KG1 (cell line): ENCODE measurements at regions not wholly inside any gene's neighbourhood (a gene's known extent, or its start where the extent isn't known, plus 50 kb on each side); places are given as distances from the start of the nearest gene placed in this dataset.

Source experiments
- DNase-seq: peaks from one replicate; lab custom pipeline; 2025; lab: John Stamatoyannopoulos, UW

- DNase-seq: no peak
Observed at GRCh38 chr18:78726326-78727056, 253.1 kb upstream of the SALL3 start.

- DNase-seq: no peak
Observed at GRCh38 chr18:78727057-78727739, 252.4 kb upstream of the SALL3 start.

- DNase-seq: no peak
Observed at GRCh38 chr18:78727877-78728783, 251.5 kb upstream of the SALL3 start.

GRCh38 chr18:78728784-78729467 is 250.7 kb upstream of the SALL3 start:
- no peak for DNase-seq

GRCh38 chr18:78730546-78730945 is 249.1 kb upstream of the SALL3 start:
- DNase-seq: no peak

GRCh38 chr18:78731016-78731397 is 248.6 kb upstream of the SALL3 start:
- DNase-seq: no peak

GRCh38 chr18:78731398-78732032 is 248.1 kb upstream of the SALL3 start:
- no peak for DNase-seq

- no peak for DNase-seq
Observed at GRCh38 chr18:78732273-78733210, 247.1 kb upstream of the SALL3 start.

GRCh38 chr18:78733762-78734613 is 245.6 kb upstream of the SALL3 start:
- no peak for DNase-seq

- no peak for DNase-seq
Observed at GRCh38 chr18:78734614-78734945, 245.0 kb upstream of the SALL3 start.

- no peak for DNase-seq
Observed at GRCh38 chr18:78735131-78736014, 244.2 kb upstream of the SALL3 start.

- DNase-seq: no peak
Observed at GRCh38 chr18:78736015-78736690, 243.5 kb upstream of the SALL3 start.

GRCh38 chr18:78737006-78737915 is 242.4 kb upstream of the SALL3 start:
- no peak for DNase-seq

GRCh38 chr18:78738076-78738690 is 241.4 kb upstream of the SALL3 start:
- DNase-seq: no peak

GRCh38 chr18:78739115-78739514 is 240.5 kb upstream of the SALL3 start:
- no peak for DNase-seq

- no peak for DNase-seq
Observed at GRCh38 chr18:78739882-78740677, 239.5 kb upstream of the SALL3 start.
